RPMI8226 (cell line): ENCODE measurements at regions not wholly inside any gene's neighbourhood (a gene's known extent, or its start where the extent isn't known, plus 50 kb on each side); places are given as distances from the start of the nearest gene placed in this dataset.
"Not testable (repeated sequence)": the region's sequence is repeated elsewhere in the genome, so short reads cannot be mapped to it uniquely, and the experiment has no call there.

Experiments used
- DNase-seq: peaks from one replicate; pipeline ENCODE4 v3.0.0-alpha.2; 2015

- DNase-seq: no peak
Observed at GRCh38 chr9:87160148-87161102, 213.1 kb upstream of the GAS1 start.

- no peak for DNase-seq
Observed at GRCh38 chr9:87167161-87167560, 219.9 kb upstream of the GAS1 start.

- DNase-seq: no peak
Observed at GRCh38 chr9:87167582-87167981, 220.3 kb upstream of the GAS1 start.

DNA sequence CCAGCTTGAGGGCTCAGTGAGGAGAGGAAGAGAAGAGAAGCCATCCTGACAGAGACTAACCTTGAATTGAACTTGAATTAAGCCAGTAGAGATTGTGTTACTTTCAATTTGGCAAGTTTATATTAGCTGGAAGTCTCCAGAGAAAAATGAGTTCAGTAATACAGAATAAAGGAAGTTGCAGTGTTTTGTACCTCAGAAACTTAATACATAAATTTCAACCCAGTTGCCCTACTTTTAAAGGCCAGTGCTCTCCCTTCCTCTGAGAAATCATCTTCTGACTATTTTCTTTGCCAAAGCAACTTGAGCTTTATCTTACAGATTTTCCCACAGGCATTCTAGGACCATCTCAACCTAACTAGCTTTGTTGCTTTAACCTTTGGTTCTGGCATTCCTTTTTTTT, 231.0 kb upstream of the GAS1 start:
- DNase-seq: no peak

DNA sequence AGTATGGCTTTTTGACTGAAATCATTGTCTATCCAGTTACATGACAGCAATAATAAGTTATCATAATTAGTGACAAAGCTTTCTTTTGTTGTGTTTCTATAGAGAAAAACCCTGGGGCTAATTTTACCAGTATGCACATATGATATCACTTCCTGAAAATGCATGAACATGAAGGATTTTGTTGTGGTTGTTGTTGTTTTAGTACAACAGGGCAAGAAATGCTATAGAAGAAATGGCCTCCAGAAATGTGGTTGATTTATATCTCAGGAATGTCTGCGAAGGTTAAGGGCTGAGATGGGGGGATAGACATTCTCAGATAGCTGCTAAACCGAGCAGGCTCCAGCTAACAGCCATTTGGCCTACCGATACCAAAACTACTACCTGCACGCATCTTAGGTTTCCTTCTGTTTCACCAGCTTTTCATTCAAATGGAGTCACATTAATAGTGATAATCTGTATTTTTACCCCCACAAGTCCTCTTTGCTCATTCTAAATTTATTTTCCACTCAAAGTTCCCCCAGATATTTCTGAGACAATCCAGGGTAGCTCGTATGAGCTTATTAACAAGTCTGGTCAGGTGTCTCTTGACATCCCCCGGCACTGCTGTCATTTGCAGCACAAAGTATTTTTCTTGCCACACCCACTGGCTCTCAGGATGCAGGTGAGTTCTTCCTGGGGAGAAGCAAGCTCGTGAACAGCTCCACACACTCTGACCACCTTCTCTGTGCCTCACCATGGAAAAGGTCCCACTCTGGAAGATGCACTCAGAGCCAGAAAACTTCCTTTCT, 232.4 kb upstream of the GAS1 start:
- no peak for DNase-seq

DNA sequence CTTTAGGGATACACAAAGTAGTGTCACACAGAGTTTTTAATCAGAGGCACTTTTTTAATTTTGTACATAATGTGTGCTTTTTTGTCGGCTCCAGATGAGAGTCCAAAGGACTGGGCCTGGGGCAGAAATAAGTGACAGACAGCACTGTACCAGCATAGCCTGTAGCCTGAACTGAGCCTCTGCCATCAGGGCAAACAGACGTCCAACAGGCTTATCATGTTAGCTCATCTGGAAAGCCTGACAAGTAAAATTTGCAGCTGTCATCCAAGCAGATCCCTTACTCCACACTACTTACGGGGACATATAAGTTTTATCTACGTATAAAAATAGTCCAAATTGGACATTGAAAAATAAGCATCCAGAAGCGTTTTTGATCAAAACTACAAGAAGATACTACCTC, 233.1 kb upstream of the GAS1 start:
- no peak for DNase-seq

DNA sequence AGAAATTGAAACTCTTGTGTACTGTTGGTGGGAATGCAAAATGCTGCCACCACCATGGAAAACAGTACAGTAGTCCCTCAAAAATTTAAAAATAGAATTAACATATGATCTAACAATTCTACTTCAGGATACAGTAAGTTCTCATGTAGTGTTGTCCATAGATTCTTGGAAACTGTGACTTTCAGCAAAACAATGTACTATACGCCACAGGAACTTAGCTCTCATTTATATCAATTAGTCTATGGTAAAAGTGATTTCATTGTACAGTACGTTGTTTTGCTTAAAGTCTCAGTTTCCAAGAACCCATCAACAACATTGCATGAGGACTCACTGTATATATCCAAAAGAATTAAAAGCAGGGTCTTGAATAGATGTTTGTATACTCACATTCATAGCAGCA, 233.5 kb upstream of the GAS1 start:
- DNase-seq: no peak

DNA sequence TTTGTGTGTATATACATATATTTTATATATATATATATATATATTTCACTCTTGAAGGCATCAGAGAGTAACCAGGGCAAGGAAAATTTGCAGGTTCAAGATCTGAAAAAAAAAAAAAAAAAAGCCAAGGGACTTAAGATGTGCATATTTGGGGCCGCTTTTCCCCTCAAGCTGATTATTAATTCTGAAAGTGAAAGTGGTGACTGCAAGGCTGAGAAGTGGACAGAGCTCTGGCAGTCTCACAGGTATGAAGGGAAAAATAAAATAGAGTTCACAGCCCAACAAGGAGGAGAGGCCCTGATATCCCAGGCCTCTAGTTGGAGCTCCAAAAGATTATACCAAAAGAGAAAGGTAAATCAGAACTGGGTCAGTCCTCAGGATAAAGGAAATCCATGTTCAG, 234.4 kb upstream of the GAS1 start:
- no peak for DNase-seq

- DNase-seq: no peak
Observed at GRCh38 chr9:87184956-87185642, 237.8 kb upstream of the GAS1 start.

DNA sequence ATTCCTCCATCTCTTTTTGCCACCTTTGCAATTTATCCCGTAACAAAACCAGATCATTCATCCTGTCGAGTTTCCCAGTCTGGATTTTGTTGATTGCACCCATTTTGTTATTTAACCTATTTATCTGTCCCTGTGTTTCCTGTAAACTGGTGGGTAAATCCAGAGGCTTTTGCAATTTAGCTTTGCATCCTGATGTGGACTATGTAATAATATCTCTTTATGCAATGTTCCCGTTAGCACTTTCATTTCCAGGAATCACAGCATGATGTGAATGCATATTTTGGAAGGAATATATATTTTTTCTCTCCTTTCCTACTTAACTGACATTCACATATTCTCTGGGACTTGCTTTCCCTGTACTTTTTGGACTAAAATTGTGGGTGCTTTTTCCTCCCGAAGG, 240.3 kb upstream of the GAS1 start:
- no peak for DNase-seq

DNA sequence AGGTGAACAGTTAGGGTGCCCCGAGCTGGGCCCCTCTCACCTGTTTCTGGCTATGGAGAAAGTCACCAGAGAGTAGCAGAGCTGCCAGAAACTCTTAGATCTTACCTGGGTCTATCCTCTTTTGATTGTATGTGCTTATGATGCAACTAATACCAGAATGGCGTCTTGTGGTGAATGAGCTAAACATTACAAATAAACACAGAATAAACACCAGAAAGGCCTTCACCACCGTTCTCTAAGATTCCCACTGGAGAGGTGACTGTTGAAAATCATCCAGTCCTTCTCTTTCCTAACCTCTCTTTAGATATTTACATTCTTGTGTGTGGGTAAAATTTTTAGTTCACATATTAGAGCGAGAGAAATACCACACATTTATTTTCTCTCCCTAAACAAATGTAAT, 241.7 kb upstream of the GAS1 start:
- DNase-seq: no peak

DNA sequence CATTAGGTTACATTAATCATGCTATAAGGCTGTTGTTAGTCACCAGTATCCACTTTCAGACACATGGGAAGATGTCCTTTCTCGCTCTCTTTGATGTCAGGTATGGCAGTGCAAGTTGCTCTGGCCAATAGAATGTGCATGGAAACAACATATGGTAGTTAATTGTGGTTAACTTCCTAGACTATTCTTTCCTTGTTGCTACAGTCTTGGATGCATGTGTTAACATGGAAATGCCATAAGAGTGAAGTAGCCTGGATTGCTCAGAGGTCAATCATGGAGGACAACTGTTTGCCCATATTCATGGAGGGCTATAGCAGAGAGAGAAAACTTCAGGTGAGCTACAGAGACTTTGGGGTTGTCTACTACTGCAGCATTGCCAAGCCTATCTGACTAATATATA, 245.8 kb upstream of the GAS1 start:
- DNase-seq: no peak

DNA sequence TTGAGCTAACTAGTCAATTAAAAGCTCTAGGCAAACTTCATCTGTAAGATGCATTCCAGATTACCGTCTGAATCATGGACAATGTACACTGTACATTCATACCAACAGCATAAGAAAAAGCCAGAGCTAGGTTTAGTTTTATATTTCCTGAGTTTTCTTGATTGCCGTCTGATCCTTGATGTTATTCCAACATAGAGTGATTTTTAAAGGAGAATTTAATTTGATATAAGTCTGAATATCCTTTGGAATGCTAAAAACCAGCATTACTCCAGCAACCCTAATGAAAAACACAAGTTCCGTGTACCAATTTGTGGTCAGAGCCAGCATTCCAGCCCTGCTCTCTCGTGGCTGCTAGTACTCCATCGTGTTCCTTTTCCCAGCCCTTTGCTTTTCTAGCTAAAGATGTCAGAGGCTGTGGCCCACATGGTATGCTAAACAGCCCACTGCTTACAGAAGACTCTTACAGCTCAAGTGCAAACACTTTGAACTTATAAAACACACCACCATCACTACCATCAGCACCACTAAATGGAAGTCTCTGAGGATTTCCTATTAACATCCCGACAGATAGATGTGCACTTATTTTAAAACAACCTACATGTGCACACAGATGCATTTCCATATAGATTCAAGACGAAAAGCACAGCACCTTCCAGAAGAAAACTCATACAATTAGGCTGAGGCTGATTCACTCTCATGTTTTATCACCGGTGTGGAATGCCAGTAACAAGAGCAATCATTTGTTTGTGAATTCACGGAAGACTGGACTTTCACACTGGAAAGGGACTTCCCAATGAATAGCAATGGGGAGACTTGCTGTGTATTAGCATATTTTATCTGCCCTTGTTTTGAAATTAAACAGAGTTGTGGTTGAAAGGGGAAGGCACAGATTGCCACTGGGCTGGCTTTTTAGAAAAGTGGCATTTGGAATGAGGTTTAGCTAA, 246.9 kb upstream of the GAS1 start:
- DNase-seq: no peak

DNA sequence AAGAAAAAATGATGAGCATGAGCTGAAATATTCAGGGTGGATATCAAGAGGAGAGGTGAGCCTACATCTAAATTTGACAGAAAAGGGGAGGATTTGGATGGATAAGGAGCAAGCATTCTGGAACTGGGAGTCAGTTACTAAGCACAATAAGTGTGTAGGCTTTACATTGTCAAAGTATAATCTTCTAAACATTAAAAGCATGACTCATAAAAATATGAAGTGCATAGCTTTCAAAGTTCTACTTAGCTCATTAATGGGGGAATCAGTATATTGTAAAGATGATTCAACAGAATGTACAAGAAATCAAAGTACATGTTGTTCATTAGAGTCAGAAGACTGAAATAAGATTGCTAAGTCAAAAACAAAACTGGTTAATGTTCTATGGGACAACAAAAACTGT, 248.0 kb upstream of the GAS1 start:
- DNase-seq: no peak

GRCh38 chr9:87197349-87198130, 250.2 kb upstream of the GAS1 start:
- no peak for DNase-seq

GRCh38 chr9:87198716-87199115, 251.4 kb upstream of the GAS1 start:
- no peak for DNase-seq

- no peak for DNase-seq
Observed at GRCh38 chr9:87199278-87199677, 252.0 kb upstream of the GAS1 start.

DNA sequence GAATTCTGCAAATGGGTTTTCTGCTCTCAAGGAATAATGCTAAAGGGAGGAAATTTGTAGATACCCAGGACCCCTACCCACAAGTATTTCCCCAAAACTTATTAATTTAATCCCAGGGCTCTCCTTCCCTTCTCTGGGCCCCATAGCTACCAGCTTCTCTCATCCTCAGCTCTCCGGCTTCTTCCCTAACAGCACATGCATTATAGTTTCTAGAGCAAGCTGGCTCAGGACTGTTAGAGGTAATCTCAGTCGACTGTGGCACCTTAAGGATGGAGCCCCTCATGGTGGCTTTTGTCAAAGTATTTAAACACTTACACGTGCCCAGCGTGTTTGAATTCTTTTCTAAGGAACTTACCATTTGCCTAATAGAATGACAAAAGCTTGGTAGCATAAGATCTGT, 252.5 kb upstream of the GAS1 start:
- no peak for DNase-seq

- DNase-seq: no peak
Observed at GRCh38 chr9:87201351-87201751, 254.0 kb upstream of the GAS1 start.

GRCh38 chr9:87206064-87206661, 258.9 kb upstream of the GAS1 start:
- DNase-seq: no peak

DNA sequence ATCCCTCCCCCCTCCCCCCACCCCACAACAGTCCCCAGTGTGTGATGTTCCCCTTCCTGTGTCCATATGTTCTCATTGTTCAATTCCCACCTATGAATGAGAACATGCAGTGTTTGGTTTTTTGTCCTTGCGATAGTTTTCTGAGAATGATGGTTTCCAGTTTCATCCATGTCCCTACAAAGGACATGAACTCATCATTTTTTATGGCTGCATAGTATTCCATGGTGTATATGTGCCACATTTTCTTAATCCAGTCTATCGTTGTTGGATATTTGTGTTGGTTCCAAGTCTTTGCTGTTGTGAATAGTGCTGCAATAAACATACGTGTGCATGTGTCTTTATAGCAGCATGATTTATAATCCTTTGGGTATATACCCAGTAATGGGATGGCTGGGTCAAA, 263.4 kb upstream of the GAS1 start:
- DNase-seq: not testable (repeated sequence)
